SK-N-MC (cell line): ENCODE measurements at regions not wholly inside any gene's neighbourhood (a gene's known extent, or its start where the extent isn't known, plus 50 kb on each side); places are given as distances from the start of the nearest gene placed in this dataset.

Experiments used
- DNase-seq: peaks from one replicate; pipeline ENCODE4 v3.0.0-alpha.2; 2011; ENCODE audit warnings: low read depth, low spot score
- H3K27ac ChIP-seq: fragments of 200-600 bp; sonication (generic); 2 replicates; pipeline ENCODE4 v1.5.1; 2016; ENCODE audit warnings: mixed run types
- H3K36me3 ChIP-seq: fragments of 200-600 bp; sonication (generic); 2 replicates; pipeline ENCODE4 v1.6.1; 2017; ENCODE audit warnings: antibody characterized with exemption, low read length, mixed read lengths; ENCODE audit not compliant: insufficient read depth
- H3K4me3 ChIP-seq: fragments of 200-600 bp; sonication (generic); 2 replicates; pipeline ENCODE4 v1.5.1; 2016
- H3K9ac ChIP-seq: fragments of 200-600 bp; sonication (generic); 2 replicates; pipeline ENCODE4 v1.8.0; 2017; ENCODE audit warnings: mixed run types, mixed read lengths; ENCODE audit not compliant: insufficient read length
- H3K9me3 ChIP-seq: fragments of 200-600 bp; sonication (generic); 2 replicates; pipeline ENCODE4 v1.6.1; 2017; ENCODE audit warnings: low read depth, mild to moderate bottlenecking, antibody characterized with exemption, low read length, moderate library complexity, mixed read lengths
- EZH2 ChIP-seq: fragments of 200-600 bp; sonication (generic); IDR thresholded peaks from one replicate; pipeline ENCODE4 v1.6.1; 2017; ENCODE audit warnings: antibody characterized with exemption
- FOXP2 ChIP-seq: optimal IDR thresholded peaks from 2 replicates; pipeline ENCODE3; 2011; ENCODE audit warnings: mild to moderate bottlenecking, moderate library complexity; ENCODE audit not compliant: insufficient read depth; ENCODE audit errors: extremely low read length, control extremely low read depth
- POLR2AphosphoS5 ChIP-seq: IDR thresholded peaks from 2 replicates; pipeline ENCODE4 v1.6.1; 2012; ENCODE audit warnings: mild to moderate bottlenecking, low read depth, low read length, borderline replicate concordance

DNA sequence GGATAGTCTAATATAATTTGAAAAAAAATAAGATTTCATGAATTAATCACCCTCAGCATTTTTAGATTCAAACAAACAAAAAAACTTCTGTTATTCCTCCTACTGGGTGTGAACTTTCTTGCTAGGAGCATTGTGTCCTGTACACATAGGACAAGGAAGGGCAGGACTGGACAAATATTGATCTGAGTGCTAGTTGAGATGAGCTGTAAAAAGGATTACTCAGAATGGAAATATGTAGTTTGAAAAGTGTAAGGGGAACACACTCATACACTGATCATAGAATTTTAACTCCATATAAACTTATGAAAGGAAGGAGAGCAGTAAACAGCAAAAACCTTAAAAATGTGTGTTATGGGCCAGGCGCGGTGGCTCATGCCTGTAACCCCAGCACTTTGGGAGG, 156.5 kb upstream of the ZNF648 start:
- TF ChIP-seq POLR2AphosphoS5 (no peak), EZH2 (no peak), FOXP2 (no peak)
- H3K9me3 ChIP-seq = no peaks in the 10 kb centered on the region
- no peak overlapping the region for H3K4me3 ChIP-seq
- no peak for DNase-seq
- H3K9ac ChIP-seq = no peak overlapping the region
- no peak overlapping the region for H3K27ac ChIP-seq
- H3K36me3 ChIP-seq = no peaks in the 10 kb centered on the region

- Histone ChIP-seq H3K9ac (no peak overlapping the region), H3K4me3 (no peak overlapping the region), H3K36me3 (no peaks in the 10 kb centered on the region), H3K27ac (no peak overlapping the region), H3K9me3 (no peaks in the 10 kb centered on the region)
- no peak for DNase-seq
- TF ChIP-seq POLR2AphosphoS5 (no peak), EZH2 (no peak), FOXP2 (no peak)
Measured at GRCh38 chr1:182217071-182217470, 155.6 kb upstream of the ZNF648 start.

- Histone ChIP-seq H3K27ac (no peak overlapping the region), H3K9me3 (no peaks in the 10 kb centered on the region), H3K9ac (no peak overlapping the region), H3K36me3 (no peaks in the 10 kb centered on the region), H3K4me3 (no peak overlapping the region)
- no peak for DNase-seq
- no peak for TF ChIP-seq POLR2AphosphoS5
- no peak for TF ChIP-seq EZH2
- no peak for TF ChIP-seq FOXP2
Measured at GRCh38 chr1:182215764-182216163, 154.3 kb upstream of the ZNF648 start.

DNA sequence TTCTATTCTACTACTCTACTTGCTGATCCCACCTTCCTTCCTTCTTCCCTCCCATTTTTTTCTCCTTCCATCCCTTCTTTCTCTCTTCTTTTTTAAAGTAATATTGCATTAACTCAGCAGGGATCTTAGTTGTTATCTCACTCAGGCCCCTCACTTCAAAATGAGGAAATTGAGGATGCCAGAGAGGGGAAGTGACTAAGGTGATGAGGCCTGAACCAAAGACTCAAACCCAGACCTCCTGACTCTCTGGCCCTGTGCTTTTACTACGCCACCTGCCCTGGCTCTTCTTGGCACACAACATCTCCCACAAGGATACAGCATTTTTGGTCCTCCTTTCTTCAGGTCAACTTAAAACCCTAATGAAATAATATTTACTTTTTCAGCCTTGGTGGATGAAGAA, 151.7 kb upstream of the ZNF648 start:
- Histone ChIP-seq H3K36me3 (no peaks in the 10 kb centered on the region), H3K27ac (no peak overlapping the region), H3K9ac (no peak overlapping the region), H3K4me3 (no peak overlapping the region), H3K9me3 (no peaks in the 10 kb centered on the region)
- no peak for DNase-seq
- no peak for TF ChIP-seq EZH2
- no peak for TF ChIP-seq POLR2AphosphoS5
- TF ChIP-seq FOXP2 = no peak

DNA sequence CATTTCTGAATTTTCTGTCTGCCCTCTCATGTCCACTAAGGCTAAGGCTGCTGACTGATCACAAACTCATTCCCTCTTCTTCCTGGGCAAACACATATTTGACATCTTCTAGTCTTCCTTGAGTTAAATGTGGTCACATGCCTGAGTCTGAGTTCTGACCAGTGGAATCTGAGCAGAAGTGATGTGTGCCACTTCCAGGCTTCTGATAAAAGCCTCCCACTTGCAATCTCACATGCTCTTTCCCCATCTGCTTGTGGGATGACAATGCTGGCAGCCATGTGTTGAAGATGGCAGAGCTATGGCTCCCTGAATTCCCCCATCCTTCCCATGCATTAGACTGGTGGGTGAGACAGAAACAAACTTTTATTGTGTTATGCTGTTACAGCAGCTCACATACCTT, 149.9 kb upstream of the ZNF648 start:
- Histone ChIP-seq H3K9me3 (no peaks in the 10 kb centered on the region), H3K9ac (no peak overlapping the region), H3K4me3 (no peak overlapping the region), H3K27ac (no peak overlapping the region), H3K36me3 (no peaks in the 10 kb centered on the region)
- TF ChIP-seq POLR2AphosphoS5 (no peak), FOXP2 (no peak)
- no peak for DNase-seq

- Histone ChIP-seq H3K9ac (no peak overlapping the region), H3K9me3 (no peaks in the 10 kb centered on the region), H3K36me3 (no peaks in the 10 kb centered on the region), H3K27ac (no peak overlapping the region), H3K4me3 (no peak overlapping the region)
- DNase-seq = no peak
- TF ChIP-seq EZH2 (no peak), FOXP2 (no peak), POLR2AphosphoS5 (no peak)
Measured at GRCh38 chr1:182210417-182210816, 148.9 kb upstream of the ZNF648 start.

DNA sequence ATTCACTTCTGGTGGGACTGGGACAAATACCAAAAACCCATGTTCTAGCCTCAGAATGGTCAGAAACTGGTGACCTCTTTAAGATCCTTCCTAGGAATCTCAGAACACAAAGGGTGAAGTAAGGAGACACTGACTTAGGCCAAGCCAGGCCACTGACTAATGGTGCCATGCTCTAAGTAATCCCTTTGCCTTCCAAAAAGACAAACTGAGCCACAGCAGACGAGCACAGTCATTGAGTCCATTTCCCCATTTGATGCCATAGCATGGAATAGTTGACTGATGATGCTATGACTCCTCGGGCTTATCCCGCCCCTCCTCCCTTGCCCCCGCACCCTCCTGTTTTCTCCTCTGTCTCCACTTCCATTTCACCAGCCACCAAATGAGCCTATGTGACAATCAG, 145.8 kb upstream of the ZNF648 start:
- TF ChIP-seq FOXP2 (no peak), POLR2AphosphoS5 (no peak), EZH2 (no peak)
- Histone ChIP-seq H3K27ac (no peak overlapping the region), H3K4me3 (no peak overlapping the region), H3K9ac (no peak overlapping the region), H3K36me3 (no peaks in the 10 kb centered on the region), H3K9me3 (no peaks in the 10 kb centered on the region)
- DNase-seq = no peak

- TF ChIP-seq EZH2 = no peak
- no peak for TF ChIP-seq POLR2AphosphoS5
- no peak for TF ChIP-seq FOXP2
- H3K9ac ChIP-seq = no peak overlapping the region
- no peak overlapping the region for H3K4me3 ChIP-seq
- no peaks in the 10 kb centered on the region for H3K9me3 ChIP-seq
- no peak for DNase-seq
- H3K36me3 ChIP-seq = no peaks in the 10 kb centered on the region
- H3K27ac ChIP-seq = no peak overlapping the region
Measured at GRCh38 chr1:182206626-182207239, 145.2 kb upstream of the ZNF648 start.
